Testis (tissue), 2 donors: ENCODE measurements at regions not wholly inside any gene's neighbourhood (a gene's known extent, or its start where the extent isn't known, plus 50 kb on each side); places are given as distances from the start of the nearest gene placed in this dataset.

Experiments used
- DNase-seq: peaks from one replicate; pipeline ENCODE4 v3.0.0-alpha.2; 2019
- H3K27ac ChIP-seq, 2 donors: fragments of 200-600 bp; sonication (generic); one replicate each; pipeline ENCODE4 v1.5.1; 2019
- H3K27me3 ChIP-seq: fragments of 200-600 bp; sonication (generic); one replicate; pipeline ENCODE4 v1.5.1; 2019
- H3K36me3 ChIP-seq: fragments of 200-600 bp; sonication (generic); one replicate; pipeline ENCODE4 v1.5.1; 2017; ENCODE audit warnings: low read depth; ENCODE audit errors: missing control alignments
- H3K4me1 ChIP-seq: fragments of 200-600 bp; sonication (generic); one replicate; pipeline ENCODE4 v1.5.1; 2019
- H3K4me3 ChIP-seq, 2 donors: fragments of 200-600 bp; sonication (generic); one replicate each; pipeline ENCODE4 v1.5.1; 2017 to 2019
- H3K9me3 ChIP-seq: fragments of 200-600 bp; sonication (generic); one replicate; pipeline ENCODE4 v1.5.1; 2017
- POLR2A ChIP-seq: fragments of 450-650 bp; IDR thresholded peaks from one replicate; pipeline ENCODE4 v1.6.1; 2017; ENCODE audit warnings: antibody characterized with exemption, mild to moderate bottlenecking, moderate library complexity
- WGBS, 2 donors: methylation state at CpG; one replicate each; pipeline ENCODE4 v1.1.5; 2018; 5-methylcytosine and 5-hydroxymethylcytosine counted together
- intact Hi-C: fragments of 100-400 bp; cut with DNase I; formaldehyde crosslinking; loops from one replicate; pipeline ENCODE4 v1.15.1; 2023; ENCODE audit warnings: low total_unique reads
- TF ChIP-seq, protein P1 (sequence below), 3 experiments: fragments of 450-650 bp in 2 of 3; fragments of 200-600 bp in 1 of 3; sonication (generic) in 1 of 3; IDR thresholded peaks; one replicate each; pipeline ENCODE4 v1.5.1; 2016 to 2019; ENCODE audit warnings: antibody characterized with exemption in 3 of 3, mild to moderate bottlenecking in 2 of 3, moderate library complexity in 1 of 3

DNA sequence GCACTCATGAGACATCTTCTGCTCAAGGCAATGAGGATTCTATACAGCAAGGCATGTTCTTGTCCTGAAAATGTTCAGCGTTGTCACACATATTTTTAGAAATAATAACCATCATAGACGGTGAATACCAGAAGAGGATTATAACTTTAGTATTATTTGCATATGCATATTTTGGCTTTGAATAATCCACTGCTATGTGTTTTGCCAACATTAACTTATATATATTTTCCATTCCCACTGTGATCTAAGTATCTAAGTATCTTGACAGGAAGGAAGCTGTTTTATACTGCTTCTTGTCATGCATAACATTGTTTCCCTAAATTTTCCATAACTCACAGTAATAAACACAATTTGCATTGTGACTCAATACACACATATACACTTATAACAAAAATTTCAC lies 509.5 kb downstream of the TBL1XR1 start:
- no peaks in the 10 kb centered on the region for H3K36me3 ChIP-seq
- H3K27me3 ChIP-seq: no peaks in the 10 kb centered on the region
- 87% methylated on average over 2 of the region's 2 CpGs for WGBS, 2 donors
- H3K9me3 ChIP-seq: no peaks in the 10 kb centered on the region
- no peak overlapping the region for H3K4me3 ChIP-seq
- TF ChIP-seq, protein P1, sequence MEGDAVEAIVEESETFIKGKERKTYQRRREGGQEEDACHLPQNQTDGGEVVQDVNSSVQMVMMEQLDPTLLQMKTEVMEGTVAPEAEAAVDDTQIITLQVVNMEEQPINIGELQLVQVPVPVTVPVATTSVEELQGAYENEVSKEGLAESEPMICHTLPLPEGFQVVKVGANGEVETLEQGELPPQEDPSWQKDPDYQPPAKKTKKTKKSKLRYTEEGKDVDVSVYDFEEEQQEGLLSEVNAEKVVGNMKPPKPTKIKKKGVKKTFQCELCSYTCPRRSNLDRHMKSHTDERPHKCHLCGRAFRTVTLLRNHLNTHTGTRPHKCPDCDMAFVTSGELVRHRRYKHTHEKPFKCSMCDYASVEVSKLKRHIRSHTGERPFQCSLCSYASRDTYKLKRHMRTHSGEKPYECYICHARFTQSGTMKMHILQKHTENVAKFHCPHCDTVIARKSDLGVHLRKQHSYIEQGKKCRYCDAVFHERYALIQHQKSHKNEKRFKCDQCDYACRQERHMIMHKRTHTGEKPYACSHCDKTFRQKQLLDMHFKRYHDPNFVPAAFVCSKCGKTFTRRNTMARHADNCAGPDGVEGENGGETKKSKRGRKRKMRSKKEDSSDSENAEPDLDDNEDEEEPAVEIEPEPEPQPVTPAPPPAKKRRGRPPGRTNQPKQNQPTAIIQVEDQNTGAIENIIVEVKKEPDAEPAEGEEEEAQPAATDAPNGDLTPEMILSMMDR (IDR thresholded peaks at IDR 0.05): no peak
- no peak for TF ChIP-seq POLR2A
- H3K27ac ChIP-seq: no peak overlapping the region
- intact Hi-C loops: no loop called here
- H3K4me1 ChIP-seq: no peaks in the 10 kb centered on the region
- no peak for DNase-seq

DNA sequence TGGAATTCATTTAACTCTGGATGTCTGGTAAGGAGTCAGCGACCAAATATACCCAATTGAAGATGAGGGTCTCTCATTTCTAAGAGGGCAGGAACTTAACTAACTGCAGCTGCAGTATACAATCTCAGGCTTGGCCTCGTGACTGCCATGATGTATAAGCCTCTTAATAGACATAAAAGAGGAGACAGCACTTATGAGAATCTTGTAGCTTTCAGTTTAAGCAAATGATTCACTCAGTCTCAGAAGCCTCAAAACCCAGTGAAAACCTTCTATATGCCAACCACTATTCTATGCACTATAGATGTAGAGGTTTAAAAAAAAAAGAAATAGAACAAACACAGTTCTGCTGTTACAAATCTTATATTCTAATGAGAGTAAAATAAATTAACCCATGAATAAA lies 513.9 kb downstream of the TBL1XR1 start:
- intact Hi-C loops: no loop called here
- Histone ChIP-seq H3K4me1 (no peaks in the 10 kb centered on the region), H3K27ac (no peak overlapping the region), H3K9me3 (no peaks in the 10 kb centered on the region), H3K36me3 (no peaks in the 10 kb centered on the region), H3K27me3 (no peaks in the 10 kb centered on the region), H3K4me3 (no peak overlapping the region)
- TF ChIP-seq, protein P1 (IDR thresholded peaks at IDR 0.05): no peak
- TF ChIP-seq POLR2A: no peak
- no peak for DNase-seq
- 74 to 82% methylated on average over 2 of the region's 2 CpGs for WGBS, 2 donors

DNA sequence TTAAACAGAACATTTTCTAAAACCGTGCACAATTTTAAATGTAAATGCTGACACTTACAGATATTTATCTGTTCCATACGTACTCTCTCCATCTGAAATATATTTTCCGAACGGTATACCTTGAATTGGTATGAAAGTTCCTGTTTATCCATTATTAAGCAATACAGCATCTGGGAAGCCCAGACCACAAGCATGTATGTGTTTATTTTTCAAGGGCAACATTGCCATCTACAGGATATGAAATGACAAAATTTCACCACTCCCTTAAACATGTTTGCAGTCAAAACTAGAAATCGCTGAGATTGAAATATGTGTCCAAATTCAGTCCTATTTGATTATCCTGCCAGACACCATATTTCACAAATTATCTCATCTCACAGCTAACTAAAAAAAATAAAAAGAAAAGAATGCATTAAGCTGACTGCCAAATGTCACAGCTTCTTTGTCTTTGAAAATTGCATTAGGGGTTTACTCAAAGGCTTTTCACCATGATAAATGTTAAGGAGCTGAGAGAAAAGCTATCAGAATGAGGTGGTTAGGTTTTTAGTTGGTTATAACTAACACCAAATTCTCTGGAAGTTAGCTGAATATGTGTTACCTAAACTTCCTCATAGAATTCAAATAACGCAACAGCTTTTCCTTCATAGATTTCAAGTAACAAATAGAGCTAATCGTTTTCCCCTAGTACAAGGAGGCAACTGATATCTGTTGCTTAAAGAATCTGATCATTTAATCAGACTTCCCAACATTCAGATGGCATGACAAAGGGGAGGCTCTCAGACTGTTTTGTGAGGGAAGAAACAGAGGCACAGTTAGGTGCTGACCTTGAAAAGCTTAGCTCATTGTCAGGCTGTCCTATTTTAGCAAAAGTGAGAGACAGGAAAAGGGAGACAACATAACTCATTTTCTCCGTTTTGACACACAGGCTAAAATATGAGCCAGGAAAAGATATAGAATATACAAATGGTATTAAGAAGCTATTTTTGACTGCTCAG lies 533.1 kb downstream of the TBL1XR1 start:
- H3K36me3 ChIP-seq: no peaks in the 10 kb centered on the region
- no peak overlapping the region for H3K27ac ChIP-seq
- DNase-seq: no peak
- H3K27me3 ChIP-seq: no peaks in the 10 kb centered on the region
- H3K4me3 ChIP-seq: no peak overlapping the region
- 29 to 30% methylated on average over 8 of the region's 8 CpGs for WGBS, 2 donors
- no peaks in the 10 kb centered on the region for H3K9me3 ChIP-seq
- no peak for TF ChIP-seq POLR2A
- TF ChIP-seq, protein P1 (IDR thresholded peaks at IDR 0.05): peak; percentile 25 to 32 (median 31)
- H3K4me1 ChIP-seq: no peaks in the 10 kb centered on the region
- intact Hi-C loops: no loop called here

DNA sequence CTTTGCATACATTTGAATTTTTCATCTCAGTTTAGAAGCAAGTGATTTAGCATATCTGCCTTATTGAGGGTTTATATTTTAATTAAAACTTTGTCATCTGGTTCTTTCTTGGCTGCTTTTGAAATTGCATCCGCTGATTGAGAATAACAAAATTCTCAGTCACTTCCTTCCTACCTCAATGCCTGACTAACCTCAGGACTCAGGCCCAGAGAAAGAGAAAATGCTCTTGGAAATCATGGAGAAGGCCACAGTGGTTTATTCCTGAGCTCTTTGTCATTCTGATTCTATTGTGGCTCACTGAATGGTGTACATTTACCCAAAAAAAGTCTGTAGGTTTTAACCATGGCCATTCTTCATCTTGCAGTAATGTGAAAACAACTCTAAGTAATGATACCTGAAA lies 533.9 kb downstream of the TBL1XR1 start:
- no peak overlapping the region for H3K27ac ChIP-seq
- TF ChIP-seq, protein P1 (IDR thresholded peaks at IDR 0.05): no peak
- TF ChIP-seq POLR2A: no peak
- intact Hi-C loops: no loop called here
- H3K4me1 ChIP-seq: no peaks in the 10 kb centered on the region
- no peaks in the 10 kb centered on the region for H3K9me3 ChIP-seq
- DNase-seq: no peak
- no peaks in the 10 kb centered on the region for H3K27me3 ChIP-seq
- H3K4me3 ChIP-seq: no peak overlapping the region
- 69 to 76% methylated on average over 1 of the region's 1 CpG for WGBS, 2 donors
- no peaks in the 10 kb centered on the region for H3K36me3 ChIP-seq
